ENCODE measurements at regions not wholly inside any gene's neighbourhood (a gene's known extent, or its start where the extent isn't known, plus 50 kb on each side); places are given as distances from the start of the nearest gene placed in this dataset.

DNA sequence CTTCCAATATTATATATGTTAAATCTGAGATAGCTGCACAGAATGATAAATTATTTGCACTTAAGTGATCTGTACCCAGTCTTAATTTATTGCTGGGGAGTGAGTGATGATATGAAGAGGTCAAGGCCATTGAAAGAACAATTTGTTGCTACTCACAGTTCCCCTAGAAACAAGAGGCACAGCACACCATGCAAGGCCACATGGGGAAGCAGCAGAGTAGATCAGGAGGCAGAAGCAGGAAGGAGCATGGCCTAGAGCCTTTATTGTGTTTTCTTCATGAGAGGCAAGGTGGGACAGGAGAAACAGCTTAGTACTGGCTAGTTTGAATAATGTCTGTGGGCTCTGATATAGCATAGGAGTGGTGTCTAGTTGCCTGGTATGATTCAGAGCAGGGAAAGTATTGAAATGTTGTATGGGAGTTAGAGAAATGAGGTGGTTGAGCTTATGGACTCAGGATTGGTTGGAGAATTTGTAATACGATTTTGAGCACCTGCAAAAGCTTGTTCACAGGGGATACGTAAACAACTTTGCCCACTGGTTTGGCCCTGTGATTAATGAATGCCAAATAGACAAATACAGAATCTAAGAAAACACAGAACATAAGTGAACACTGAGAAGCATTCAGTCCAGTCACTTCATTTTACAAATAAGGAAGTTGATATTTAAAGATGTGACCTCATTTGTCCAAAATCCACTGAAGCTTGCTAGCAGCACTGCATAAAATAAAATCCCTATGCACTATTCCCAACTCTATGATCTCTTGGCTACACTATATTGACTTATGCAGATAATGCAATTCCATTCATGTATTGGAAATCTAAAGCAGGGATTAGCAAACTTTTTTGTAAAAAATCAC is 71.7 kb downstream of the TMCO5A start:
- TF ChIP-seq, protein P1, sequence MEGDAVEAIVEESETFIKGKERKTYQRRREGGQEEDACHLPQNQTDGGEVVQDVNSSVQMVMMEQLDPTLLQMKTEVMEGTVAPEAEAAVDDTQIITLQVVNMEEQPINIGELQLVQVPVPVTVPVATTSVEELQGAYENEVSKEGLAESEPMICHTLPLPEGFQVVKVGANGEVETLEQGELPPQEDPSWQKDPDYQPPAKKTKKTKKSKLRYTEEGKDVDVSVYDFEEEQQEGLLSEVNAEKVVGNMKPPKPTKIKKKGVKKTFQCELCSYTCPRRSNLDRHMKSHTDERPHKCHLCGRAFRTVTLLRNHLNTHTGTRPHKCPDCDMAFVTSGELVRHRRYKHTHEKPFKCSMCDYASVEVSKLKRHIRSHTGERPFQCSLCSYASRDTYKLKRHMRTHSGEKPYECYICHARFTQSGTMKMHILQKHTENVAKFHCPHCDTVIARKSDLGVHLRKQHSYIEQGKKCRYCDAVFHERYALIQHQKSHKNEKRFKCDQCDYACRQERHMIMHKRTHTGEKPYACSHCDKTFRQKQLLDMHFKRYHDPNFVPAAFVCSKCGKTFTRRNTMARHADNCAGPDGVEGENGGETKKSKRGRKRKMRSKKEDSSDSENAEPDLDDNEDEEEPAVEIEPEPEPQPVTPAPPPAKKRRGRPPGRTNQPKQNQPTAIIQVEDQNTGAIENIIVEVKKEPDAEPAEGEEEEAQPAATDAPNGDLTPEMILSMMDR (IDR thresholded peaks at IDR 0.05): no peak
- no peak for TF ChIP-seq POLR2A (IDR thresholded peaks at IDR 0.05)
